ENCODE measurements at regions not wholly inside any gene's neighbourhood (a gene's known extent, or its start where the extent isn't known, plus 50 kb on each side); places are given as distances from the start of the nearest gene placed in this dataset.

DNA sequence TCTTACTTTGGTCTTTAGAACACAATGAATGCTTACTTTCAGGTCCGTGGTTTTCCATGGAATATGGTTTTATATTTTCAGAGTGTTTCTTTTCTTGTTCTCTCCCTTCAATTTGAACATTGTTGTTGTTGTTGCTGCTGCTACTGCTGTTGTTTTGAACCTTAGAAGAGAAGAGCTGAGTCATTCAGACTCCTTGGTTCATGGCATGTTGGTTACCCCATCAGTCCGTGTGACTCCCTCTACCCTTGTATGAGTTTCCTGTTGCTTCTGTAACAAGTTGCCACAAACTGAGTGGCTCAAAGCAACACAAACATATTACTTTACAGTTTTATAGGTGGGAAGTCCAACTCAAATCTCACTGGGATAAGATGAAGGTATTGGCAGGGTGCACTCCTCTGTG, 511.0 kb downstream of the INSC start:
- DNase-seq = no peak

DNA sequence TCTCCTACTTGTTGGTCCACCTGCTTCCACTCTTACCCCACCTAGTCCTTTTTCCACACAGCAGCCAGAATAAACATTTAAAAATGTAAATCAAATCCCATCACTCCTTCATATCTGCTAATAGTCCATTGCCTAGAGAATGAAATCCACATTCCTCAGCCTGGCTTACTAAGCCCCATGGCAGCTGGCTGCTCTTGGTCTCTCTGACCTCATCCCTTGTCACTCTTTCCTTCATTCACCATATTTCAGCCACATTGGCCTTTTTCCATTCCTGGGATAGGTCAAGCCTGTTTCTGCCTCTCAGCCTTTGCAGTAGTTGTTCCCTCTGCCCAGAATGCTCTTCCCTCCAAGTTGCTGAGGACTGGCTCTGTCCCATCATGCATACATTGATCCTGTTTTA, 512.8 kb downstream of the INSC start:
- DNase-seq = no peak

DNA sequence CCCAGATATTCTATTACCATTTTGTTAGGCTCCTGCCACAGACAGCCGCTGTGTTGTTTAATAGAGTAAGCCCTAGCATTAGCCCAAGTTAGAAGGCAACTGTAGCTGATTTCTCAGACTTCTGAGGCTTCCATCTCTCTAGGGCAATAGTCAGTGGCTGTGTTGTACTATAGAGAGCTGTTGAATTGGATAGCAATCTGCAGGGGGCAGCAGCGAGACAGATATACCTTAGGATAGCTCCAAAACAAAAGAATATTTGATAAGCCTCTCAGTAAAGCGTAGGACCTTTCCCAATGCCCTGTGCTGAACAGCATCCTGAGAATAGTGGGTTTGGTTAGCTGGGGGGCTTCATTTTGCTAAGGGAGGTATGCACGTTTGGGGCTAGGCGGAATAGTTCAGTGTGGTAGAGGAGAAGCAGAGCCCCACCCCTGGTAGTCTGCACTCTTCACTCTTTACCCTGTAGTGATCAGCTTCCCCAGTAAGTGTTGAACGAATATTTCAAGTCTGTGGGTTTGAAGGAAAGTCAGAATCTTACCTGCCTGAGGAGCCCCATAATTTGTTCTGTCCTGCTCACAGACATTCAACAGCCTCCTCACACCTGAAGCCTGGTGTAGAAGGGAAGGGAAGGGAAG, 515.1 kb downstream of the INSC start:
- DNase-seq = no peak

DNA sequence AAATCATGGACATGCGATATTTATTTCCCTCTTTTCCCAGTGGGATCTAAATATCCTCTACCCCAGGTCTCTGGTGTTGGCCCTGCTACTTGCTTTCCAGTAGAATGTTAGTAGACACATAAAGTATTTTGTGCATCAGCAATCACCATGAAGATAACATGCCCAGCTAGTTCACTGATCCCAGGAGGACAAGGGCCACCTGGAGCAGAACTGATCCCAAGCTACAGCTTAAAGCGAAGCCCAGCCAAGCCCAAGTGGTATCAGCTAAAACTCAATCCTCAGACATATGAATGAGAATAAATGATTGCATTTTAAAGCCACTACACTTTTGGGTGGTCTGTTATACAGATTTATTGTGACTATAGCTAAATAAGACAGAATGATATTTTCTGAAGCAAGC, 516.2 kb downstream of the INSC start:
- no peak for DNase-seq

DNA sequence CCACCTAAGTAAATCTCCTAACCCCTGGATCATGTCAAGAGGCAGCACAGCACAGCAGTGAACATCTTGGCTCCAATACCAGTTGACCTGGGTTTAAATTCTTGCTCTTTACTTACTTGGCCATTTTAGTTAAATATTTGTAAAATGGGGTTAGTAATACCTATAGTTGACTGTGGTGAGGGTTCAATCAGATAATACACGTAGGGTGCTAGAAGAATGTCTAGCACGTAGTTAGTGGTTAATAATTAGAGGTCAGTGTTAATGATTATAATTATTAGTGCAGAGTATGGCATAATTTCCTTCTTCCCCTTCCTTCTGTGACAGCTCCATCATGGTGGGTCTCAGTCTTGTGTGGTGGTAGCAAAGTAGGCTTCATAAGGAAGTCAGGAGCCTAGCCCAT, 520.8 kb downstream of the INSC start:
- no peak for DNase-seq

DNA sequence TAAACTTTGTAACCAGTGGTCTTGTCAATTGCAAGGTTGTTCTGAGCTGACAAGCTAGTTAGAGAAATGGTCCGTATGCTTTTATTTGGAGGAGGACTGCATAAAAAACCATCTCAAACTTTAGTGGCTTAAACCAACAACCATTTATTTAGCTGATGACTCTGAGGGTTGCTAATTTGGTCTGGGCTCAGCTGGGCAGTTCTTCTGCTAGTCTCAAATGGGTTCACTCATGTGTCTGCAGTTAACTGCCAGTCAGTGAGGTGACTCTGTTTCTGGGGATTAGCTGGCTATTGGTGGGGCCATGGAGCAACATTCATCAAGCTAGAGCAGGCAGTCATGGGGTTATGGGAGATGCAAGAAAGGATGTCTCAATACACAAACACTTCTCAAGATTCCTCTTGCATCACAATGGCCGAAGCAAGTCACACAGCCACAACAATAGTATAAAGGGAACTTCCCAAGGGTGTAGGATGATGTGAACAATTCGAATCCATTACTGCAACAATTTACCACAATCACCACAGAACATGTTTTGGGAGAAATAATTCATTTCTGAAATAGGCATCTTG, 521.9 kb downstream of the INSC start:
- DNase-seq = no peak

DNA sequence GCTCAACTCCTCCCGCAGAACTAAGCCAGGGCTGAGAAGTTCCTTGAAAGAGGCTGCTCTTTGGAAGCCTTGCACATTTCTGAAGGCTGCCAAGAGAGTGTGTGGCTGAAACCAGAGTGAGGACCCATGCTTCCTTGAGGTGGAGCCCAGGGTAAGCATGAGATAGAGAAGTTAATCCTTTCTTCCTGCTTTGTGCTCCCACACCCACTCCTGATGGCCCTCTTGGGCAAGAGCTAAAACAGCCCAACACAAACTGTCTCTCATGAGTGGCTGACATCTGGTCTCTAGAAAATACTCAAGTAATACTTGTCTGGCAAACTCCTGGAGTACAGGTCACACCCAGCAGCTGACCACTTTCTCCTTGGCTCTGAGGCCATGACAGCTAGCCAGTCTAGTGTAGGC, 523.7 kb downstream of the INSC start:
- DNase-seq = no peak

DNA sequence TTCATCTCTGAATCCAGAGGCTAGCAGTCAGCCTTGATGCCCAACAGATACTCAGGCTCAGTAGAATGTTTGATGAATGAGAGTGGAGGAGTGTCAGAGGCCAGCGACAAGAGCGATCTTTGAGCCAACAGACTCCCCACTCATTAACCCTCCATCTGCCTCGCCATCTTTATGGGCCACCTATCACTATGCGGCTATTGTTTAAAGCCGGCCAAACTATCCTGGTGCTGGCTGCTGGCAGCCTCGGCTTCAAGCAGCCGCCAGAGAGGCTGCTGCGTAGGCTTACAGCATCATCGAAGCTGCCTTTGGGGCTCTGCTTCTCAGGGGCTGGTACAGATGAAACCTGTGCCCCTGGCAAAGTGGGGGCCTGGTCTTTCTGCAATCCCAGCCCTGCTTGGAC, 525.6 kb downstream of the INSC start:
- DNase-seq = no peak

DNA sequence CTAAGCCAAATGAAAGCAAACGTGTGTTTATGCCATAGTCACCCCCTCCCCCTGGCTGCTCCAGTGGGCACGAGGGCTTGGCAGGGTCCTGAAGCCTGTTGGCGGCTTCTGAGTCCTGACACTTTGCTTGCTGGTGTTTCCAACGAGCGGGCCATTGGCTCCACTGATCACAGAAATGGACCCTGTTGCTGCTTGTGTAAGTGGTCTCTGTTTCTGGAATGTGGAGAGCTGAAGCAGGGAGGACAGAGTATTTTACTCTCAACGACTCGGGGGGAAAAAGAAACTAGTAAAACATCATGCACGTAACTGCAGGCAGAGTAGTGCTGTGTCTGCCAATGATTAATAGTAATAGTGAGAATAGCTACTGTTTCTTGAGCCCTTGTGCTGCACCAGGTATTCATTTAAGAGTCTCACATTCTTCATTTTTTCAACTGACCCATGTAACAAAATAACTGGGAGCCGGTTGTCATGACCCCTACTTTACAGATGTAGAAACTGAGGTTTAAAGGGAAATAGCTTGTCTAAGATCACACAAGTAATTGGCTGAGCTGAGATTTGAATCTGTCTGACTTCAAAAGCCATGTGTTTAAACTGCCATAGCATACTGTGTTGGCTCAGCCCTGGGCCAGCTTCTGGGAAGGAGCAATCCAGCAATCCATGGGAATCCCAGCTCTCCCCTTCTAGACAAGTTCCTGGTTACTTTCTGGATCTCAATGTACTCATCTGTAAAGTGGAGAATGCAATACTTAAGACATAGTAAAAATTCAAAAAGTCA, 526.7 kb downstream of the INSC start:
- no peak for DNase-seq

DNA sequence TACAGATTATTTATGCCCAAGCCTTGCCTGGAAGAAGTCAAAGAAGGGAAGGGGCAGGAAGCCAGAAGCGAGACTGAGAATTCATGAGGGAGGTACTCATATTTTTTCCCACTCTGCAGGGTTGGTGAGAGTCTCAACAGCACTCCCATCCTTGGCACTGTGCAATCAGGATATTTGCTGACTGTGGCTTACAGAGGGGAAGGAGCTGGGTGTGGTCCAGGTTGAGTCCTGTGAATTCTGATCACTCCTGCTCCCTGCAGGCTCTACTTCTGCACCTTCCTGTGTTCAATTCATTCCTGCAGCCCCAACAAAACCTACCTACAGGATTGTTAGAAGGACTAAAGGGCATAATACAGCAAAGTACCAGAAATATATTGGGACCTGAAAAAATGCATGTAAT, 530.5 kb downstream of the INSC start:
- no peak for DNase-seq

DNA sequence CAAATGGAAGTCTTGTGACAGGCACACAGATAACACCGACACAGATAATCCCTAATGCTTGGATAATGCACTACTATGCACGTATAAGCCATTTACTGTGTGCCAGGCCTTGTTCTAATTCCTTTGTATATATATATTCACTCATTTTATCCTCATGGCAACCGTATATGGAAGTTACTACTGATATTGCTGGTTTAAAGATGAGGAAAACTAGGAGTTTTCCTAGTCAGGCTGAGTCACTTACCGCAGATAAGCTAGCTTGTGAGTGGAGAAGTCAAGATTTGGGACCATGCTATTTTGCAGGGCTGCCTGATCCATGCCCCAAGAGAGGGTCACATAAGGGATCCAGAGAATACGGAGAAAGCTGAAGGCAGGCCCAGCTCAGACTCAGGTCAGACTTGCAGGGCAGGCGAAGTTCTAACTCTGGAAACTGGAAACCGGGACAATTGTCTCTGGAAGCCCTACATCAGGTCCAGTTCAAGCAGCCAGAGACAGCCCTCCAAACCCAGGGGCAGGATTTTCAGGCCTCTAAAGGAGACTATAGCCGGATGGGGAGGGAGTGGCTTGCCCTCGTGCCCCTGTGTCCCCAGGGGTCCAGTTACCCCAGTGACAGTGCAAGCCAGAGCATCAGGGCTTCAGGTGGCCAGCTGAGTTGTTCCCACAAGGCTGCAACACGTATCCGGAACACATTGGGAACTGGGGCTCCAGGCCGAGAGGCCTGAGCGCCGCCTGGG, 534.8 kb downstream of the INSC start:
- DNase-seq = no peak

DNA sequence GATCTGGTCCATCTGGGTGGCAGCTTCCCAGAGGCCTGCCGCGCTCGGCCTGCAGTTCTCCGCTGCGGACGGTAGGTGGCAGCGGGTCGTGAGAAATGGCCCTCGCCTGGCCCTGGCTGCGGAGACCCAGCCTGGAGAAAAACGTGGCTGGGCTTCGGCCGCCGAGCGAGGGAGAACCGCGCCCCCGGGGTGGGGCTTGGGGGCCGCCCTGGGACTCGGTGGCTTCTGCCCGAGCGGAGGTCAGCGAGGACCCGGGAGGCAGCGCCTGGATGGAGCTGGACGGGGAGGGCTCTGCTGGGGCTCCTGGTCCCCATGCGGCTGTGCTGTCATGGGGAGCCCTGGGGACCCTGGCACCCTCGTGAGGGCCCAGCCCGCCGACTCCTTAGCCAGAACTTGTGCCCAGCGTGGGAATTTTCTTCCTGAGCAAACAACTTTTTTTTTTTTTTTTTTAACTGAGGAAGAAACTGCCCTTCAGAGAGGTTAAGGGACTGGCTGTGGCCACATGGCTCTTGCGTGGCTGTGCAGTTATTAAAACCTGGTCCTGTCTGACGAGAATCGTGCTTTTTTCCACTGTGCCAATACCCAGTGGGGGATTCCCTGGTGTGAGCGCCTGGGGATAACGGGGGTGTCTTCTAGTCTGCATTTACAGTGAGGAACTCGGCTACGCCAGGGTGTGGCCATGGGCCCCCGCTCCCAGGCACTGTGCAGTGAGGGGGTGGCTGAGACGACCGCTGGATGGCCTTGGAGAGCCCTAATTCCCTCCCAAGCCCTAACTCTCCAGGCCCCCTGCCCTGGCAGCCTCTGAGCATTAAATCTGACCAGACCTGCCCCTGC, 535.6 kb downstream of the INSC start:
- peak; percentile 70 for DNase-seq

DNA sequence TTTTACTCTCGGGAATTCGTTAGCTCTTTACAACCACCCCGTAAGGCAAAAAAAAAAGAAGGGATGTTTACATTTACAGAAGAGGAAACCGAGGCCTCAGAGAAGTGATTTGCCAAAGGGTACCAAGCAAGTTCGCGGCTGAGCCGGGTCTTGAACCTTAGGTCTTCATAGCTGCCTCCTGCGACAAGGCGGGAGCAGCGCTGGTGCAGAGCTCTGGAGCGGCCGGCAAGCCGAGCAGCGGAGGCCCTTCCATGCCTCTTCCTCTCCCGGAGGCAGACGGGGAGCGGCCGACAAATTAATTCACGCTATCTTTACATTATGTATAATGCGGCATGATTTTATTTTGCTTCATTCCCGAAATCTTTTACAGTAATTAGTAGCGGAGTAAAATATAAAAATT, 536.3 kb downstream of the INSC start:
- DNase-seq = no peak

DNA sequence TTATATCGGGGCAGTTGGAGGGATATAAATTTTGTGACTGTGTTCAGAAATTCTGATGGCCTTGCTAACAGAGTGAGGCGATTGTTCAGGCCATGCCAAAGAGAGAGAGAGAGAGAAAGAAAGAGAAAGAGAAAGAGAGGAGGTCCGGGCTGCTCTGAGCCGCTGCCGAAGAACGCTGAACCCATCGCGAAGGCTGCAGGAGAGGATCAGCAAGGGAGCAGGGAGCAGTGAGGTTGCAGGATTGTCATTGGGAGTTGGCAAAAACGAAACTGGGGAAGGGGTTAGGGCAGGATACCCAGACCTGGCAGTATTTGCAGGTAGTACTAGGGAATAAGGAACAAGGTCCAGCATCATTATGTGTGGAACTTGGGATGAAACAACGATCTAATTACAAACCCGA, 537.1 kb downstream of the INSC start:
- DNase-seq = no peak

DNA sequence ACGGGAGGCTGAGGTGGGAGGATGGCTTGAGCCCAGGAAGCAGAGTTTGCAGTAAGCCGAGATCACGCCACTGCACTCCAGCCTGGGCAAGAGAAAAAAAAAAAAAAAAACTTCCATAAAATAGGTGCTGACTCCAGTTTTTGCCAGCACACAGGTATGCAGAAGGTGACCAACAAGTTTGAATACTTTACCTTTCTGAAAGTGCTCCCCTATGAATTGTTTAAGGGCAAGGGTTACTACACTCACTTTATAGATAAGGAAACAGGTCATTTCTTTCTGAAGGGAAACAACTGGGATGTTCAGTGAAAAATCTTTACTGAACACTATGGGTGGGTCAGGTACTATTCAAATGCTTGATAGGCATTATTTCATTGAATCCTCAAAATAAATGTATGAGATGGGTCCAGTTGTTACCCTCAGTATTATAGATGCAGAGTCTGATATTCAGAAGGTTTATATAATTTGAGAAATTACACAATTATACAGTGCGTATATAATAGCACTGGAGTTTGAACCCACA, 538.5 kb downstream of the INSC start:
- DNase-seq = no peak

DNA sequence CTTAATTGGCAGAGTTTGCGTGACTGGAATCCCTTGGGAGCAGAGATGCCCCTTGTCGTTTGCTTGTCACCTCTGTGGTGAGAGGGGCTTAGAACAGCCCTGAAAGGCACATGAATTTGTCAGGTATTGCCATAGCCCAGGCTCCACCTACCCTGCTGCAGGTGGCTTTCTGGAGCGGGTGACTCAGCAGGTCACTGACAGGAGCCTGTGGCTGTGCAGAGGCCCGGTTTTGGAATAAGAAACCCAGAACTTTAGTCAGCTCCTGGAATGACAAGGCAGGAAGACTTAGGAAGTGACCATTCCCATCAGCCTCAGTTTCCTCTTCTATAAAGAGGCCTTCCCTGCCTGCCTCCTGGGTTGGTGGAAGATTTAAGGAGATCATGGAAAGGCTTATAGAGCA, 539.7 kb downstream of the INSC start:
- no peak for DNase-seq

DNA sequence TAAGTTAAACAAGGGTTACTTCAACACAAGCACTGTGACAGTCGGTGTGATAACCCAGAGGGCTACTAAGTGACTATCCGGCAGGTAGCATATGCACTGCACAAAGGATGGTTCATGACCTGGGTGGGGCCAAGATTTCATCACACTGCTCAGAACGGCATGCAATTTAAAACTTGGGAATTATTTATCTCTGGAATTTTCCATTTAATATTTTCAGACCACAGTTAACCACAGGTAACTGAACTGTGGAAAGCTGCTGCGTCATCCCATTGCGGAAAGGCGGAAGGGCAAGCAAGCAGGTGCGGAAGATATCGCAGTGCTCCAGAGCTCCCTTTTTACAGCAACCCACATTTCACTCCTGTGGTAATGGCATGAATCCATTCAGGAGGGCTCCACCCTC, 540.8 kb downstream of the INSC start:
- no peak for DNase-seq

DNA sequence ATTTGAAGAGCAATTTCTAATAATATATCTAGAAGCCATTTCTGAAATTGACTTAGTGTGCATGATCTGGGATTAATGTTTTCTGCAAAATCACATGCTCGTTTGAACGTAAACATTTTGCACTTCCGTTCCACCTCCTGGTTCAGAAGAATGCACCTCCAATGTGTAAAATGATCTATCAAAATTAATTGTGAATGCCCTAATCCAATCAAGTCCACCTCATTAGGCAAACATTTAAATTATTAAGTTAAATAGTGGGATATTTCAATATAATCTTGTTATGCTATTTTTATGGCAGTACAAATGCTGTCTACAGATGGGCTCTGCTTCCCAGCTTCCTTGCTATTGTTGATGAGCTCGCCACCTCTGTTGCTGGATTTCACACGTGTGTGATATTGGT, 542.5 kb downstream of the INSC start:
- no peak for DNase-seq

DNA sequence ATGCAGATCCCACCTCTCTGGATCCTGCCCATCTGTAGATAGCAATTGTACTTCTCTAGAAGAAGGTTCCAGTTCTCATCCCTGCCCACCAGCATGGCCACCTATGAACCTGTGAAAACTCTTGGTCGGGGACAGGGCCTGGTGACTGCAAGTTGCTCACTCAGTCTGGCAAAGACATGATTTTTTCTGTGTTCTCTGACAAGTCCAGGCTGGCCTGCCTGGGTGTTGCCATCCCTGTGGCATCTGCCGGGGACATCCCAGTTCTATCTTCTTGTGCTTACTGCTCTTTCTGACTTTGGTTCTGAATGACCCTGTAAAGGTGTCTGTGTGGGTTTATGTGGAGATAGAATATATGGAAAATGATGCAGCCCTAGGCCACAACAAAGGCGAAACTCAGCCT, 545.8 kb downstream of the INSC start:
- DNase-seq = no peak

DNA sequence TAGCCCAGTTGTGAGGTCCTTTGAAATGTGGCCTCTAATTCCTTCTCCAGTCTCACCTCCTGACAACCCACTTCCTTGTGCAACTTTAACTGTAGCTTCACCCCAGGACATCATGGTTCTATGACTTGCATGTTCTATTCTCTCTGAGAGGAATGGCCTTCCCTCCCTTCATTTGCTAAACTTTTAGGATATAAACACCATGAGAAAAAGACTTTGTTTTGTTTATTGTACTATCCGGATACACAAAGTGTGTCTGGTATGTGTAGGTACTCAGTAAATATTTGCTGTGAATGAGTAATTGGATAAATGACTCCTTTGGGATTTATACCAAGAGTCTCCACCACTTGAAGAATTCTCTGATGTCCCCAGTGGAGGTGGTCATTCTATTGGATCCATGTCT, 547.6 kb downstream of the INSC start:
- no peak for DNase-seq

DNA sequence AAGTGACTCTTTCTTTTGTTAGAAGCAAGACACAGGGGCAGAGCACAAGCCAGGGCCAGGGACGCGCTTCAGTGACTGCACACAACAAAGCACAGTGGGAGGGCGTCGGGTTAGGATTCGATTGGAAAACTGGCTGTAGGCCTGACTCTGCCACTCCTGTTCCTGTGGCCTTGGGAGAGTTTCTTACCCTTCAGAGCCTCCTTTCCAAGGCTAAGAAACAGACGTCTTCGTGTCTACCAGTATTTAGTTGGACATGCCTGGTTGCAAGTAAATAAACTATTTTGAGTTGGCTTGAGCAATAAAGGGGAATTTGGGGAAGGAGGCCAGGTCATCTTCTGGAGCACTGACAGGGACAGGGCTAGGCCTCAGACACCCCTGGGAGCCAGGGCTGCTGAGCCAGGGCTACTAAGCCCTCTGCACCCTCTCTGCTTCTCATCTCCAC, 549.1 kb downstream of the INSC start:
- DNase-seq = no peak

DNA sequence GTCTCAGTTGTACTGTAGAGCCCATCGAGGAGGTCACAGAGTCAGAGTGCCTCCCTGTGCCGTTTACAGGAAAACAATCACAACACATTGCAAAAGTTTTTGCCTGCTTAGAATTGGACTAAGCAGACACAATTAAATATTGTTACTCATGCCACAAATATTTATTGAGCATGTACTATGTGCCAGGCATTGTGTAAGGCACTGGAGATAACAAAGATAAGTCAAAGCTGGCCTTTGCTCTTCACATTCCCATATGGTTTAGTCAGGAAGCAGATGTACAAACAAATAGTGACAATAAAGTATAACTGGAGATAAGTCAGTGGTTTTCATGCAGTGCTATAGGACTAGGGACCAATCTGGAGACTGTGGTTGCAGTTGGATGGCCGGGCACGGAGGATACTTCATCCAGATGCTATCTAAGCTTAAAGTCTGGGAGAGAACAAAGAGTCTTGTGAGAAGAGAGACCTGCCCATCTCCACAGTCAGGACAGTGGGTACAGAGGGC, 550.7 kb downstream of the INSC start:
- no peak for DNase-seq
